Fibroblast of lung (primary cell): ENCODE measurements at regions not wholly inside any gene's neighbourhood (a gene's known extent, or its start where the extent isn't known, plus 50 kb on each side); places are given as distances from the start of the nearest gene placed in this dataset.
A peak's percentile ranks its signal among the peaks of the same experiment; 100 is the strongest.

ENCODE experiments used
- DNase-seq, 2 donors: peaks; one replicate each; pipeline versions ENCODE4 v3.0.0 to v3.0.0-alpha.2; 2010; ENCODE audit warnings: low read depth in 2 of 2
- H2AFZ ChIP-seq: 2 replicates; pipeline ENCODE4 v1.5.1; 2012; ENCODE audit warnings: low read length, control low read depth, inconsistent platforms
- H3K27ac ChIP-seq: 2 replicates; pipeline ENCODE4 v1.5.1; 2011; ENCODE audit warnings: low read length, control low read depth; ENCODE audit not compliant: insufficient read depth
- H3K27me3 ChIP-seq: 2 replicates; pipeline ENCODE4 v1.5.1; 2011; ENCODE audit warnings: mild to moderate bottlenecking, low read length; ENCODE audit not compliant: control insufficient read depth, insufficient read depth
- H3K36me3 ChIP-seq: 2 replicates; pipeline ENCODE4 v1.5.1; 2011; ENCODE audit warnings: low read length; ENCODE audit not compliant: control insufficient read depth, insufficient read depth
- H3K4me1 ChIP-seq: 2 replicates; pipeline ENCODE4 v1.5.1; 2011; ENCODE audit warnings: low read length; ENCODE audit not compliant: control insufficient read depth, insufficient read depth; ENCODE audit errors: extremely low read depth
- H3K4me2 ChIP-seq: 2 replicates; pipeline ENCODE4 v1.5.1; 2011; ENCODE audit warnings: low read length, control low read depth; ENCODE audit not compliant: insufficient read depth; ENCODE audit errors: extremely low read depth
- H3K4me3 ChIP-seq, 4 experiments: fragments of 200-600 bp in 1 of 4; sonication (generic) in 1 of 4; replicated peaks in 1 of 4; 2 replicates each; pipeline ENCODE4 v1.5.1; 2011 to 2016; ENCODE audit warnings: low read length in 4 of 4, low read depth in 3 of 4, mild to moderate bottlenecking in 3 of 4, control low read depth in 2 of 4, inconsistent platforms in 1 of 4, mixed read lengths in 1 of 4; ENCODE audit not compliant: insufficient read depth in 1 of 4; ENCODE audit errors: control extremely low read depth in 1 of 4
- H3K79me2 ChIP-seq: 2 replicates; pipeline ENCODE4 v1.5.1; 2012; ENCODE audit warnings: mild to moderate bottlenecking, low read length, inconsistent platforms; ENCODE audit not compliant: control insufficient read depth, insufficient read depth
- H3K9ac ChIP-seq: 2 replicates; pipeline ENCODE4 v1.5.1; 2011; ENCODE audit warnings: mild to moderate bottlenecking, low read length, control low read depth; ENCODE audit not compliant: insufficient read depth
- H3K9me3 ChIP-seq: 2 replicates; pipeline ENCODE4 v1.5.1; 2012; ENCODE audit warnings: low read depth, low read length; ENCODE audit not compliant: control insufficient read depth, insufficient read depth
- H4K20me1 ChIP-seq: 2 replicates; pipeline ENCODE4 v1.5.1; 2011; ENCODE audit warnings: low read length; ENCODE audit not compliant: control insufficient read depth, insufficient read depth; ENCODE audit errors: extremely low read depth
- EZH2 ChIP-seq: IDR thresholded peaks from 2 replicates; pipeline ENCODE4 v1.5.1; 2012; ENCODE audit warnings: low read length, control low read depth, mild to moderate bottlenecking; ENCODE audit errors: missing control alignments
- TF ChIP-seq, protein P1 (sequence below), 2 donors: IDR thresholded peaks in 1 of 2; conservative IDR thresholded peaks in 1 of 2; 1 replicate in 1 of 2; 2 replicates in 1 of 2; pipeline ENCODE4 v1.5.1; 2011 to 2012; ENCODE audit warnings: low read length in 2 of 2, control low read depth in 1 of 2, inconsistent platforms in 1 of 2, low read depth in 1 of 2, mild to moderate bottlenecking in 1 of 2

GRCh38 chr1:58883037-58883887 lies 99.4 kb upstream of the JUN start:
- Histone ChIP-seq H4K20me1 (no peaks in the 10 kb centered on the region), H3K36me3 (no peaks in the 10 kb centered on the region), H3K9me3 (no peaks in the 10 kb centered on the region), H2AFZ (no peak overlapping the region), H3K4me1 (peaks cover 13% of the 10 kb centered on the region), H3K79me2 (no peaks in the 10 kb centered on the region), H3K9ac (no peak overlapping the region), H3K4me2 (no peak overlapping the region), H3K27me3 (no peaks in the 10 kb centered on the region), H3K27ac (peak overlapping the region; percentile 79), H3K4me3 (no peak overlapping the region)
- TF ChIP-seq, protein P1, sequence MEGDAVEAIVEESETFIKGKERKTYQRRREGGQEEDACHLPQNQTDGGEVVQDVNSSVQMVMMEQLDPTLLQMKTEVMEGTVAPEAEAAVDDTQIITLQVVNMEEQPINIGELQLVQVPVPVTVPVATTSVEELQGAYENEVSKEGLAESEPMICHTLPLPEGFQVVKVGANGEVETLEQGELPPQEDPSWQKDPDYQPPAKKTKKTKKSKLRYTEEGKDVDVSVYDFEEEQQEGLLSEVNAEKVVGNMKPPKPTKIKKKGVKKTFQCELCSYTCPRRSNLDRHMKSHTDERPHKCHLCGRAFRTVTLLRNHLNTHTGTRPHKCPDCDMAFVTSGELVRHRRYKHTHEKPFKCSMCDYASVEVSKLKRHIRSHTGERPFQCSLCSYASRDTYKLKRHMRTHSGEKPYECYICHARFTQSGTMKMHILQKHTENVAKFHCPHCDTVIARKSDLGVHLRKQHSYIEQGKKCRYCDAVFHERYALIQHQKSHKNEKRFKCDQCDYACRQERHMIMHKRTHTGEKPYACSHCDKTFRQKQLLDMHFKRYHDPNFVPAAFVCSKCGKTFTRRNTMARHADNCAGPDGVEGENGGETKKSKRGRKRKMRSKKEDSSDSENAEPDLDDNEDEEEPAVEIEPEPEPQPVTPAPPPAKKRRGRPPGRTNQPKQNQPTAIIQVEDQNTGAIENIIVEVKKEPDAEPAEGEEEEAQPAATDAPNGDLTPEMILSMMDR (conservative IDR thresholded peaks at IDR 0.05 in 1 of 2, IDR thresholded peaks at IDR 0.05 in 1 of 2; ENCODE audit: low read depth in 1 of 2, low read length in 2 of 2): no peak
- no peak for TF ChIP-seq EZH2
- DNase-seq: peak; percentile 97 to 98

GRCh38 chr1:58883888-58884482 lies 100.1 kb upstream of the JUN start:
- no peak overlapping the region for H3K4me2 ChIP-seq
- peak in 1 of 2 donors; percentile 27 for DNase-seq
- no peaks in the 10 kb centered on the region for H3K36me3 ChIP-seq
- H4K20me1 ChIP-seq: no peaks in the 10 kb centered on the region
- H3K4me1 ChIP-seq: peaks cover 14% of the 10 kb centered on the region
- H2AFZ ChIP-seq: no peak overlapping the region
- H3K4me3 ChIP-seq: no peak overlapping the region
- TF ChIP-seq, protein P1 (conservative IDR thresholded peaks at IDR 0.05 in 1 of 2, IDR thresholded peaks at IDR 0.05 in 1 of 2; ENCODE audit: low read depth in 1 of 2, low read length in 2 of 2): no peak
- no peak for TF ChIP-seq EZH2
- H3K9ac ChIP-seq: no peak overlapping the region
- no peaks in the 10 kb centered on the region for H3K27me3 ChIP-seq
- H3K9me3 ChIP-seq: no peaks in the 10 kb centered on the region
- H3K27ac ChIP-seq: peak overlapping the region; percentile 79
- H3K79me2 ChIP-seq: no peaks in the 10 kb centered on the region

DNA sequence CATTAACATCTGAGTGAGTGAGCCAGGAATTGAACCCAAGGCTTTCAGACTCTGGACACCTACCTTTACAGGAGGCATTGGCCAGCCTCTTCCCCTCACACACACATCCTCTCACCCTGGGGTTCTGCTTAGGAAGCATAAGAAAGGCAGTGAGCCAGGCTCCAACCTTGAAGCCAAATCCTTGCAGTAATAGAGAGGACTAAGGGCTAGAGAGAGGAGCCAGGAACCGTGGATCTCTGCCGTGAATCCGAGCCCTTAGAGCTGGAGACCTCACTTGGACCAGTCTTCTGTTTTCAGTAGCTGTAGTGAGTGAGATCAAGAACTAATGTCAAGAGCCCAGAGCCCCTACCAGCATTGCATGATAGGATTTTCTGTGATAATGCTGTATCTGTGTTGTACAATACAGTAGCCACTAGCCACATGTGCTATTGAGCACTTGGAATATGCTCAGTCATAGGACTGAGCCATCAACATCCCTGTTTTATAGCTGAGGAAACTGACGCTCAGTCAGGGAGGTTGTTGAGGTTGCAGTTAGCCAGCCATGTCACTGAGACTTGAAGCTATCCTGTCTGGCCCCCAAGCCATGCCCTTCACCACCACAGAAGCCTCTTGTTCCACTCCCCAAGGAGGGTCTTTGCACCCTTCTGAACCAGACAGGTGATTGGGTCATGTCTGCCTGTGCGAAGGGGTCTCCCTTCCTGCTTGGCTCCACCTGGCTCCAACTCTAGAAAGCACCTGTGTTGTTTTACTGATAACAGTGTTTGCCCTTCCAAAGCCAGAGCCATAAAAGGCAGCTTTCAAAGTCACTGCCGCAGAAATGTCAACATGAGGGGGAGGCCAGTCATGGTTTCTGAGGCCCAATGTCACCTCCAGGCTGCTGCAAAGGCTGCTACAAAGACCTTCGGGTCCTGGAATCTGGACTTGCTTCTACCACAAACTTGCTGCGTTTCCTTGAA lies 101.1 kb upstream of the JUN start:
- Histone ChIP-seq H3K4me3 (no peak overlapping the region), H3K4me1 (peaks cover 14% of the 10 kb centered on the region), H2AFZ (no peak overlapping the region), H3K9ac (no peak overlapping the region), H4K20me1 (no peaks in the 10 kb centered on the region), H3K9me3 (no peaks in the 10 kb centered on the region), H3K79me2 (no peaks in the 10 kb centered on the region), H3K27me3 (no peaks in the 10 kb centered on the region), H3K4me2 (no peak overlapping the region), H3K27ac (no peak overlapping the region), H3K36me3 (no peaks in the 10 kb centered on the region)
- DNase-seq: no peak
- TF ChIP-seq EZH2: no peak
- TF ChIP-seq, protein P1 (conservative IDR thresholded peaks at IDR 0.05 in 1 of 2, IDR thresholded peaks at IDR 0.05 in 1 of 2; ENCODE audit: low read depth in 1 of 2, low read length in 2 of 2): no peak
